ENCODE measurements at regions not wholly inside any gene's neighbourhood (a gene's known extent, or its start where the extent isn't known, plus 50 kb on each side); places are given as distances from the start of the nearest gene placed in this dataset.

DNA sequence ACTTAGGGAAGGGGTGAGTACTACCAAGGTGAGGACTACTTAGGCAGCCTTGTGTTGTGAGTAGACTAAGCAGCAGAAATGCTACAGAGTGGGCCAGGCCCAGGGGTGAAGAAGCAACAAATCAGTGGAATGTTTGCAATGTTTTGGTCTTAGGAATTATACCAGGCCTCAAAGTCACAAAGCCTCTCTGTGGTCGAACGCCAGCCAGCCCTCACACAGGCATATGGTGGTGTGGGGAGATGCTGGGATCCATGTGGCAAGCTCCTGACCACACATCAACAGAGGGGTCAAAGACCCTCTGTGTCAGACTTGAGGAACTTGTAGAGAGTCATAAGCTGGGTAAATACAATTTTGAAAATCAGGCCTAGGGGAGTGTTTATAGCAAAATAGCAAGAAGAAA, 153.8 kb upstream of the KLF3 start:
- POLR2A ChIA-PET, result no interaction called here
- no peak for DNase-seq (ENCODE audit: low read depth, low spot score)
- TF ChIP-seq, protein P1, sequence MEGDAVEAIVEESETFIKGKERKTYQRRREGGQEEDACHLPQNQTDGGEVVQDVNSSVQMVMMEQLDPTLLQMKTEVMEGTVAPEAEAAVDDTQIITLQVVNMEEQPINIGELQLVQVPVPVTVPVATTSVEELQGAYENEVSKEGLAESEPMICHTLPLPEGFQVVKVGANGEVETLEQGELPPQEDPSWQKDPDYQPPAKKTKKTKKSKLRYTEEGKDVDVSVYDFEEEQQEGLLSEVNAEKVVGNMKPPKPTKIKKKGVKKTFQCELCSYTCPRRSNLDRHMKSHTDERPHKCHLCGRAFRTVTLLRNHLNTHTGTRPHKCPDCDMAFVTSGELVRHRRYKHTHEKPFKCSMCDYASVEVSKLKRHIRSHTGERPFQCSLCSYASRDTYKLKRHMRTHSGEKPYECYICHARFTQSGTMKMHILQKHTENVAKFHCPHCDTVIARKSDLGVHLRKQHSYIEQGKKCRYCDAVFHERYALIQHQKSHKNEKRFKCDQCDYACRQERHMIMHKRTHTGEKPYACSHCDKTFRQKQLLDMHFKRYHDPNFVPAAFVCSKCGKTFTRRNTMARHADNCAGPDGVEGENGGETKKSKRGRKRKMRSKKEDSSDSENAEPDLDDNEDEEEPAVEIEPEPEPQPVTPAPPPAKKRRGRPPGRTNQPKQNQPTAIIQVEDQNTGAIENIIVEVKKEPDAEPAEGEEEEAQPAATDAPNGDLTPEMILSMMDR (IDR thresholded peaks at IDR 0.05; ENCODE audit: low read depth, low read length), result no peak
- Histone ChIP-seq H3K9me3 (ENCODE audit: control insufficient read depth, insufficient read depth, low read length) (no peaks in the 10 kb centered on the region), H3K27me3 (ENCODE audit: control insufficient read depth, insufficient read depth, low read length) (peaks cover 10% of the 10 kb centered on the region), H3K4me3 (ENCODE audit: low read depth, low read length) (no peak overlapping the region), H3K27ac (ENCODE audit: low read depth, low read length) (no peak overlapping the region)
- CTCF ChIA-PET, result no interaction called here

DNA sequence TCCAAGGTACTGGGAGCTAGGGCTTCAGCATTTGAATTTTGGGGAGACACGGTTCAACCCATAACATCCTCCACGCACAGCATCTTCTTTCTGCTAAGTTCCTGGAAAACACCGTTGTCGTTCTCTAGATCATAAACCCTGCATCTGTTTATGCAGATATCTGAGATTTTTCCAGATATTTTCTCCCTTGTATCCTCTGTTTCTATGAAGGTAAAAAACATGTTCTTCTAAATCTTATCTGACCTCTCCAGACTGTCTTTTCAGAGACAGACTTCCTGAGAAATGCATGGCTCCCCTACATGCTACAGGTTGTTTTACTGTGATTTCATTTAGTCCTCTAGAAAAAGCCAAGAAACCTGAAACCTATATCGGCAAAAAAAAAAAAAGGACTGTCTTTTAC, 152.3 kb upstream of the KLF3 start:
- CTCF ChIA-PET, result no interaction called here

DNA sequence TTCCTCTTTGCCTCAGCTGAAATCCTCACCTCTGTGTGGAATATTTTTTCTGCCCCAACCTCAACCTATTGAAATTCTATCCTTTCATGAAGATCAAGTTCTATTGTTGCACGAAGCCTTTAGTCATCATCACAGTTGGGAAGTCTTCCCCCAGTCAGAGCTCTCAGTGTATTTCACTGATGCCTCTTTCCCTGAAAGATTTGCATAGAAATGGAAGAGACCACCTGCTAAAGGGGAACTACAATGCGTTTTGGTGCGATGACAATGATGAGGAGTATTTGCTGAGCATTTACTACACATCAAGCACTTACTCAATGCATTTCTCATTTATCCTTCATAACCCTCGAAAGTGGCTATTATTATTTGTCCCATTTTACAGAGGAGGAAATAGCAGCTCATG, 151.2 kb upstream of the KLF3 start:
- Histone ChIP-seq H3K4me3 (ENCODE audit: low read depth, low read length) (no peak overlapping the region), H3K27me3 (ENCODE audit: control insufficient read depth, insufficient read depth, low read length) (peaks cover 4% of the 10 kb centered on the region), H3K27ac (ENCODE audit: low read depth, low read length) (no peak overlapping the region), H3K9me3 (ENCODE audit: control insufficient read depth, insufficient read depth, low read length) (no peaks in the 10 kb centered on the region)
- DNase-seq (ENCODE audit: low read depth, low spot score), result no peak
- ChIA-PET POLR2A (no interaction called here), CTCF (interaction anchor here (0.6 kb wide), 1 partner anchor 270 kb away, joined by 3 read pairs; no protein-coding TSS in a partner anchor)
- TF ChIP-seq, protein P1 (IDR thresholded peaks at IDR 0.05; ENCODE audit: low read depth, low read length), result no peak

More for the DNA sequence above, 152.3 kb upstream of the KLF3 start:
- no peaks in the 10 kb centered on the region for H3K9me3 ChIP-seq (ENCODE audit: control insufficient read depth, insufficient read depth, low read length)
- no peak overlapping the region for H3K27ac ChIP-seq (ENCODE audit: low read depth, low read length)
- TF ChIP-seq, protein P1 (IDR thresholded peaks at IDR 0.05; ENCODE audit: low read depth, low read length), result no peak
- no peak overlapping the region for H3K4me3 ChIP-seq (ENCODE audit: low read depth, low read length)
- POLR2A ChIA-PET, result no interaction called here
- no peak for DNase-seq (ENCODE audit: low read depth, low spot score)
- peaks cover 7% of the 10 kb centered on the region for H3K27me3 ChIP-seq (ENCODE audit: control insufficient read depth, insufficient read depth, low read length)

DNA sequence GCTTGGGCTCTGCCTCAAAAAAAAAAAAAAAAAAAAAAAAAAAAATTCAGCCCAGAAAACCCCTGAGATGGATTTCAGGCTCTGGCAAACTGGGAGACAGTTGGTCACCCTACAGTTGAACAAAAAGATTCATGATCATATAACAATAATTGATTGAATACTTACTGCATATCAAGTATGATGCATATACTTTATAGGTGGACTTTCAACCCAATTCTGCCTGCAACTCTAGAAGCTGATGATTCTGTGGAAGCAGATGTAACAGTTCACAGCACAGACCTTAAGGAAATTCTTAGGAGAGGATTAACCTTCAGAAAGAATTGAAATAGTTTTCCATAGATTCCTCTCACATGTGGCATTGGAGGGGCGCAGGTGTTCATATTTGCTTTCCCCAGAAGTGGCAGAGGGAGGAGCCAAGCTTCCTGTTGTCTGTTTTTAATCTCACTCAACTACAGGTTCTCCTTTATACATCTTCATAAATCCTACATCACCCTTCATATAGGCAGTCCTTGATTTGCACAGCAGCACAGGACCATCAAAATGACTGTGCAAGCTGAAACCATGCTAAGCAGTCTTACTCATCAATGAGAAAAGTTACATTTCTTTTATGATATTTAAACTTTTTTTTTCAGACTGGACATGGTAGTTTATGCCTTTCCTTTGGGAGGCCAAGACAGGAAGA, 149.4 kb upstream of the KLF3 start:
- H3K27ac ChIP-seq (ENCODE audit: low read depth, low read length), result no peak overlapping the region
- CTCF ChIA-PET, result no interaction called here
- H3K9me3 ChIP-seq (ENCODE audit: control insufficient read depth, insufficient read depth, low read length), result no peaks in the 10 kb centered on the region
- TF ChIP-seq, protein P1 (IDR thresholded peaks at IDR 0.05; ENCODE audit: low read depth, low read length), result no peak
- POLR2A ChIA-PET, result no interaction called here
- H3K27me3 ChIP-seq (ENCODE audit: control insufficient read depth, insufficient read depth, low read length), result no peaks in the 10 kb centered on the region
- no peak for DNase-seq (ENCODE audit: low read depth, low spot score)
- H3K4me3 ChIP-seq (ENCODE audit: low read depth, low read length), result no peak overlapping the region

DNA sequence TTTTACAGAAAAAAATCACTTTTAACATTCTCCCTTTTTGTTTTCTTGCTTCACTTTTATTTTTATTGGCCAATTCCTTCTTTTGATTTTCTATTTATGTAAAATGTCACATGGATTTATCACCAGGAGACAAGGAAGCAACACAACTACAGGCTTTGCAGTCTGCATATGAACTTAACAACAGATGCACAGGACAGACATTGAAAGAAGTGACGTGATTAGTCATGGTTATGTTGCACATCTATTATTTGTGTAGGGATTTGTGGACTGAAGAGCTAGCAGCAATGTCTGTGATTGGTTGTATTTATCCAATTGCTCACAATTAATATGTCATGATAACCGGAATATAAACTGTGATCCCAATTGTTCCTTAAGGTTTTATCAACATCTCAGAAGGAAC, 147.8 kb upstream of the KLF3 start:
- no peak overlapping the region for H3K27ac ChIP-seq (ENCODE audit: low read depth, low read length)
- H3K9me3 ChIP-seq (ENCODE audit: control insufficient read depth, insufficient read depth, low read length), result no peaks in the 10 kb centered on the region
- TF ChIP-seq, protein P1 (IDR thresholded peaks at IDR 0.05; ENCODE audit: low read depth, low read length), result no peak
- no peak overlapping the region for H3K4me3 ChIP-seq (ENCODE audit: low read depth, low read length)
- no peaks in the 10 kb centered on the region for H3K27me3 ChIP-seq (ENCODE audit: control insufficient read depth, insufficient read depth, low read length)
- ChIA-PET POLR2A (no interaction called here), CTCF (no interaction called here)
- no peak for DNase-seq (ENCODE audit: low read depth, low spot score)
